ENCODE measurements at regions not wholly inside any gene's neighbourhood (a gene's known extent, or its start where the extent isn't known, plus 50 kb on each side); places are given as distances from the start of the nearest gene placed in this dataset.
"Not testable (repeated sequence)": the region's sequence is repeated elsewhere in the genome, so short reads cannot be mapped to it uniquely, and the experiment has no call there.

DNA sequence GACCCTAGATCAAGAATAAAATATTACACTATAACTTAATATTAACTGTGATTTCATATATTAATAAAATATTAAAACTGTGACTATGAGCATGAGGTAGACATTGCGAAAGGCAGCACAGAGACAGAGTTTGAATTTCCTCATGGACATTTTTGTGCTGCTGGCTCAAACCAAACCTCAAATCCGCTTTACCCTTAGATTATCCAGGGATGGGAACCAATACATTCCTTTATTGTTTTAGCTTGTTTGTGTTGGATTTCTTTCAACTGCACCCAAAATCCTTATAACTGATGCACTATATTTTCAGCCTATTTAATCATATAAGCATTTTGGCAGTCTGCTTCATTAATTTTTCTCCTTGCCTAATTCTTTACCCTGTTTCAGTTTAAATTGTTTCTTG lies 436.7 kb downstream of the ATP23 start:
- no peak for DNase-seq

DNA sequence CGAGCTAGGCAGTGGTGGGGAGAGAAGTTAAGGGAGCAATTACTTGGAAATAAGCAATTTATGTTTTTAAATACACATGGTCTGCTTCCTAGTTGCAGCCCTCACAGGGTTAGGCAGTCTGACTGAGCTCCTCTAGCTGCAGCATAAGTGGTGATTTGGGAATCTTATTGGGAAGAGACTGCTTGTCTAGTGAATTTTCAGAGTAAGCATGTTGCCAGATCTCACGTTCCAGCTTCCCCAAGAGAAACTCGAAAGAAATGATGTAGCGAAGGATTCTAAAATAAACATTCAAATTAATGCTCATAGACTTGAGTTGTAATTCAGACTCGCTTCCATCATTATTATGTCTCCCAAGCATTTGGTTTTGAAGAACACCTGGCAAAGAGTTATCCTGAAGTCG lies 440.2 kb downstream of the ATP23 start:
- DNase-seq = no peak

DNA sequence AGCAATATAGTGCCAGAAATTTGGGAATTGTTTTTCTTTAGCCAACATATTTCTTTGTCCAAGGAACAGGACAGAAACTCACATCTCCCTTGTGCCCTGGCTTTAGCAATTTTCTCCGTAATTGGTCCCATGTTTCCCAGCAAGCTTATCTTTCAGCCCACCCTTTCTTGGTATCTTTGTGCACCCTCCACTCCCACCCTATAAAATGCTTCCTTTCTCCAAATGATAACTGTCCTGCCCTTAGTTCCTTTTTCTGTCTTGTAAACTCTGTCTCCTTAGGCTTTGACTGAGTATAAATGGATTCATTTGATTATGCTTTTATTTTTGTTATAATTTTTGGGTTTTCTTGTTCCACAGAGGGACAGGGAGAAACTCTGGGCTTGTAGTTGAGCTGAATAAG lies 442.8 kb downstream of the ATP23 start:
- DNase-seq = no peak

DNA sequence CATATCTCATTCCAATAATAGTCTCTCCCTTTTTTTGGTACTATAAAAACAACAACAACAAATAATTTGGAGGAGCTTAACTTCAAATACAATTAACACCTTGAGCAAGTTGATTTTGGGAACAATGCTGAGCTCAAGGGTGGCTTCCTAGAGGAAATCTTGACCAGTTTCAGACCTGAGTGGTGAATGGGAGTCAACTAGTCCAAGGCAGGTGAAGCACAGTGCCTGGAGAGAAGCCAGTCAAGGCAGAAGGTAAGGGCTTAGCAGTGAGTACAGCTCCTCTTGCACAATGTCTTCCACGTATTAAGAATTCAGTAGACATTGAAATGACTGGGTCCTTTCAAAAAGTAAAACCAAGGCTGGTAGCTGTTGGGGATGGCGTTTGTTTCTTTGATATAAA lies 444.8 kb downstream of the ATP23 start:
- no peak for DNase-seq

DNA sequence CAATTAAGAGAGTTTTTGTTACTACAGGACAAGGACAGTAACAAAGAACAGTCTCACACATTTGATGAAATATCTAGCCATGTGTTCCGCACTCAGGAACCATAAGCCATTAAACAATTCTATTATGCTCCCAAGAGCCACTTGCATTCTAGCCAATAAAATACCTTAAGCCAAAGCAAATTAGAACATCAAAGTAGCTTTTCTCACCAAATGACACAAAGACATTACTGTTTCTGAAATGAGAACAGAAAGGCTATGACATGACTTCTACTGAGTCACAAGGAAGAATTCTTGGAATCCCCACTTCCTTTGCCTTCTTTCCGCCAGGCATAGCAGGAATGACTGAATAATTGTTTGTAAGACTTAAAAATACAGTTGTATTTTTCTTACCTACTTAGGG lies 445.8 kb downstream of the ATP23 start:
- no peak for DNase-seq

DNA sequence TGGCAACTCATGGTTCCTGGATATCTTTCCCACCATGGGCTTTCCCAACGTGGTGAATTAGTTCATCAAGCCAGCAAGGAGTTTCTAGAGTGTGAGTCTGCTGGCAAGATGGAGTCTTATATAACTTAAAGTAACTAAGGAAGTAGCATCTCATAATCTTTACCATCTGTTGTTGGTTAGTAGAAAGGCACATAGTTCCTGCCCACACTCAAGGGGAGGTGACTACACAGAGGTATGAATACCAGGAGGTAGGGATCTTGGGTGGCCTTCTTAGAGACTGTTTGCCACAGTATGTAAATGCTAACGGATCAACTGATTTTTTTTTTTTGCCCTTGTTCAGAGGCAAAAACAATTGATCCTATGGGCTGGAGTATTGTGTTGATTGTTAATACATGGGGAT lies 446.9 kb downstream of the ATP23 start:
- DNase-seq = no peak

DNA sequence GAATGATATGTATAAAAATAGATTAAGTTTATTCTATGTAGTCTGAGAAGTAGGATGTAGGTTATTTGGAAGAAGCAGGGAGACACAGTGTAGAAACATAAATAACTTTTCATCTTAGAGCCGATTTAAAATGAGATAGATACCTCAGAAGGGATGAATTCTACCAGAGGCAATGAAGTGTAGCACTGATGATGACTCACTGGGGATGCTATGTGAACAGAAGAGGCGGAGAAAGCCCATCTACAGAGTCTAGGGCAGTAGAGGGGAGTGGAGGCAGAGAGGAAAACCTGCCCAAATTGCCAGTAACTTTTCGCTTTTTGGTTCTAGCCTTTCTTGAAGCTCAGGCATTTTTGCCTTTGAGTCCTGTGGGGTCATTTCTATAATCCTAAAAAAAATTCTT lies 451.8 kb downstream of the ATP23 start:
- no peak for DNase-seq

DNA sequence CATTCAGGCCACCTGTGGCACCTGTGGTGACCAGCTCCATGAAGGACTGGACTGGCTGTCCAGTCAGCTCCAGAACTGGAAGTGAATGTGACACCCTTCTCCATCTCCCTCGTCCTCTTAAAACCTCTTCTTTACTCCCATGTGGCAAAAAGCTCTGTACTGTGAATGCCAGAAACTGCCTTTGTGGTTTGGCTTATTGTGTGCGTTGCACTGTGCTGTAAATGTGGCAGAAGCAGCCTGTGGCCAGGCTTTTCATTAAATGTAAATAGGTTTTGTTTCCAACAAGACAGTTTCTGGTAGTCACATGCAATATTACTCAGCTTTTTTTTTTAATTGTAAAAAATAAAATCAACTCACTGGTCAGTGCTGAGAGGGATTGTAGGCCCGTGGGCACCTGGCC lies 453.7 kb downstream of the ATP23 start:
- DNase-seq = no peak

DNA sequence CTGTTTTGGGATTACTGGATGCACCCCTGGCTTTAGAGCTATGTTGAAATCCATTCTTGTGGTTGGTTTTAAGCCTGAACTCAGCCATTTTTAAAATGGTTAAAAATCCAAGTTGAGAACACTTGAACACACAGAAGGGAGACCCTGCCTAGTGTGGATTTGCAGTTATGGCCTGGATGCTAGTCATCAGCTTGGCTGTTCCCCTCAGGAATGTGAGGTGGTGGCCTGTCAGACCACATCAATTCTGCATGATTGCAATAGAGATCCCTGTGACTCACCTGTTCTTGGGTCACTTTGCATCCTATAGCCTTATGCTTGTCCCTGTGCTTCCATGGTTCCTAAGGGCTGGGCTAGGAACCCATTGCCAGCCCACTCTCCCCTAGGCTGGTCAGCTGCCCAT lies 454.1 kb downstream of the ATP23 start:
- no peak for DNase-seq

DNA sequence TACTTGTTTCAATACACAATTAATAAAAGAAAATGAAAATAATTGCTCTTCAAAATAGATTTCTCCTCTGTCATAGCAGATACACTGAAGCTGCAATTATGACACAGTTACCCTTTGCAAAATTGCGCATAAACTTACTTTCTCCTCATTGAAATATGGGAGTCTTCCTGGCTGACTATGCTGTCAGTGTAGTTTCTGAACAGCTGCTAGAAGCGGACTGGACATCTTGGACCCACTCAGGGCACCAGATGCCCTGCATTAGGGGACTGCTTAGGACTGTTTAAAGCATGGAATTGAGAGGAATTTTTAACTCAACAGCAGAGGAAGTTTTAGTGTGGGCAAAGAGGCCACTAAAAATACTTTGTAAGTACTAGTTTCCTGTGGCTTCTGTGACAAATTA lies 454.9 kb downstream of the ATP23 start:
- DNase-seq = no peak

DNA sequence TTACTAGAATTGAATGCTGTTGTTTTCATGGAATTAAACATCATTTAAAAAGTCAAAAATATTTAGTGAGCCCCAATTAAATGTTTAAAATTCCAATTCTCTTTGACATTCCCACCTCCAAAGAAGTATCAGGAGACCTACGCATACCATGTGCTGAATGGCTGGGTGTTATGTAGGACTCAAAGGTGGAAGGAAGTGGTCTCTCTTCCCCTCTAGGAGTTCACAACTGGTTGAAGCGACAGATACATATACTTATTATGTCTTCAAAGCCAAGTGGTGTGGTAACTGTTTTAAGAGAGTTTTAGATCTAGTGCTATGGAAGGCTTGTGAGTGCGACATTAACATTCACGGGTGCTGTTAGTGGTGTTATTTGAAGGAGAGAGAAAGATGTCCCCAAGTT lies 464.0 kb downstream of the ATP23 start:
- no peak for DNase-seq

DNA sequence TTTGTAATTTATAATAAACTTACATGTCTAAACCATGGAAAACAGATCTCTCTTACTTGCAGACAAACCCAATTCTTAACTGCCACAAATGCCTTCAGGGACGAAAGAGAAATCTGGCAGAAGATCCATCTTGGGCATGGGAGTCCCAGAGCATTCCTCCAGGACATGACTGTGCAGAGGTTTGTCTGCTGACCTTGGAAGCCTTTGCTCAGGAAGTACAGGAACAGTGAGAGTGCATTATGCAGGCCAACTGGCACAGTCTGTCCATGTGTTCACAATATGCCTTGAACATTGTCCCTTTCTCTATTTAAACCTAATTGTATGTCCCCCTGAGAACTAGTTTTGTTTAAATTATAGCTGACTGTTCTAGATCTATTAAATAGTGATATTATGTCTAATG lies 467.1 kb downstream of the ATP23 start:
- no peak for DNase-seq

DNA sequence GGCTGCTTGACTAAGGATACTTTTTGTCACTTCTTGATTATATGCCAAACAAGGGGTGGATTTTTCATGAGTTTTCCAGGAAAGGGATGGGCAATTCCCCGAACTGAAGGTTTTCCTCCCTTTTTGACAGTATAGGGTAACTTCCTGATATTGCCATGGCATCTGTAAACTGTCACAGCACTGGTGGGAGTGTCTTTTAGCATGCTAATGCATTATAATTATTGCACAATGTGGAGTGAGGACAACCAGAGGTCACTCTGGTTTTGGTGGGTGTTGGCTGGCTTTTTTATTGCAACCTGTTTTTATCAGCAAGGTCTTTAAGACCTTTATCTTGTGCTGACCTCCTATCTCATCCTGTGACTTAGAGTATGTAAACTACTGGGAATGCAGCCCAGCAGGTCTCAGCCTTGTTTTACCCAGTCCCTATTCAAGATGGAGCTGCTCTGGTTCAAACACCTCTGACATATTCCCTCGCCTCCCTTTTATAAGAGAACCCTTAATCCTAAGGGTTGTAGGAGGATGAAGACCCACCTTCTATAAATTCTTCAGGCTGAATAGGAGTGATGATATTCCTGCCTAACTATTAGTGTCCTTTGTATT lies 471.2 kb downstream of the ATP23 start:
- DNase-seq = no peak

DNA sequence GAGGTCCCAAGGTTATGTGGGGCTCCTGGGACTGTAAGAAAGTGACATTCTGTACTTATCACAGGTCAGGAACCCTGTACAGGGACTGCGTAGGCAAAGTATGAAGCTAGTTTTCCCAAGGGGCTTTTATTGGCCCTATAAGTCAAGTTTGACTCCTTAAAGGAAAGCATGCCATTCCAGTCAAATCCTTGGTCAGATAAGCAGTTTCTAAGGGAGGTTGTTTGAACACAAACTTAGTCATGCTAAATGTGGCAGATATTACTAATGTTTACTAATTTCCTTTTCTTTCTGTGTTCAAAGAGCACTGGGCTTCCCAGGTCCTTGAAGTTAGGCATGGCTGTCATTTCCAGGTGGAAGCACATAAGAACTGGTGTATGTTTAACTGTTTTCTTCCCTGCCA lies 472.4 kb downstream of the ATP23 start:
- DNase-seq = no peak

DNA sequence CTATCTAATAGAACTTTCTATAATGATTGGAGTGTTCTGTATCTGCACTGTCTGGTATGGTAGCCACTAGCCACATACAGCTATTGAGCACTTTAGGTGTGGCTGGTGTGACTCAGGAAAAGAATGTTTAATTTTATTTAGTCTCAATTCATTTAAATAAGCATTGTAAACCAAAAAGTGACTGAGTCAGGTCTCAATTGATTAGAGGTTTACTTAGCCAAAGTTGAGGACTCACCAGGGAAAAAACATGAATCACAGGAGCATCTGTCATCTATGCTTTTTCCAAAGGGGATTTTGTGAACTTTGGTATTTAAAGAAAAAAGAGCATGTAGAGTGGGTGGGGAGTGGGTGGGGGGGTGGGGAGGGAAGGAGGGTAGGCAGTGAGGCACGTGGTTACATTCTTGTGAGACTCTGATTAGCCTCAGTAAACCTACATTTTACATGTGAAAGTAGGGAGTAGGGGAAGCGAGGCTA lies 473.1 kb downstream of the ATP23 start:
- no peak for DNase-seq

DNA sequence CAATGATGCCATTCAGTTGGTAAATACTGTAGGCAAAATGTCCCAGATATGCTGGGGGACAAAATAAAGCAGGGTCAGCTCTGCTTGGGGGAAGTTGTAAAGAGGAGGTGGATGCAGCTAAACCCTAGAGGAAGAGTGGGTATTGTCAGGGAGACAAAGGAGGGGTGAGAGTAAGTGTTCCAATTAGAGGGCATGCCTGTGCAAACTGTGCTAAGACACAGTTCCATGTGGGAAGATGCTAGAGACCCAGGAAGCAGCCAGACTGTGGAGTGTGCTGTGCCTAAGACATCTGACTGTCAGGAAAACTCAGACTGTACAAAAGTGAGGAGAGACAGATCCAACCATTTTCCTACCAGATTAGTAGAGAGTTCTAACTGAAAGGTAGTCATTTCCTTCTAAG lies 474.3 kb downstream of the ATP23 start:
- no peak for DNase-seq

DNA sequence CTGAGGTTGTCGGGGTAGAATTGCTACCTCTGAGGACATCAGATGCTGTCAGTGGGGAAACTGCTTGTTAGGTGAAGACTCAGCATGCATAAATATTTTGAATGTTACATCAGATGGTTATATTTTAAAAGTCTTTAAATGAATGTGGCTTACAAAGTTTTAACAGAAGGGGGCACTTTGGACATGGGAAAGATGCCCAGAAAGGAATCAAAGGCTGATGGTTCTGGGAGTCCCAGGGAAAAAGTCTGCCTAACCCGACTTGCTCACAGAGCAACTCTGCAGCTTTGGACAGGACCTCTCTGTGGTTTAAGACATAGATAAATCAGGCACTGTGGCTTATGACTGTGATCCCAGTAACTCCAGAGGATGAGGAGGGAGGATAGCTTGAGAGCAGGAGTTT lies 474.9 kb downstream of the ATP23 start:
- no peak for DNase-seq

DNA sequence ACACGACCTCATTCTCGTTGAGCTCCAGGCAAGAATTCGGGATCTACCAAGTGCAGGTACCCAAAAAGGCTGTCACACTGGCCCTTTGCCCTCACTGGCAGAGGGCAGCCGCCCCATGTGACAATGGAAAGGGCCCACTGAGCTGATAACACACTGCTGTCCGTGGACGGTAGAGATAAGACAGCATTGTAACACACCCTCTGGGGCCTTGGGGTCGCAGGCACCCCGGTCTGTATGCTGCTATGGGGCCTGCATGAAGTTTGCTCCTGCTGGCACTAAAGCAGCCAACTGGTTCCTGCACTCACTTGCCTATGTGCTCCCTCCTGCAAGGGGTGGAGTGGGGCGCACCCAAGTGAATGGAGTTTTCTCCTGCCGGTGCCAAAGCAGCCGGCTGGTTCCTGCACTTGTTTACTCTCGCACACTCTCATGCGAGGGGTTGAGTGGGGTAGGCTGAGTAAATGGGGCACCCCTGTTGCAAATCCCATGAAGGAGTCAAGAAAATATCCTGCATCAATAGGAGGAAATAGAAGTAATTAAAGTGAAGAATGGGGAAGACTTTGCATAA lies 477.9 kb downstream of the ATP23 start:
- DNase-seq = no peak

DNA sequence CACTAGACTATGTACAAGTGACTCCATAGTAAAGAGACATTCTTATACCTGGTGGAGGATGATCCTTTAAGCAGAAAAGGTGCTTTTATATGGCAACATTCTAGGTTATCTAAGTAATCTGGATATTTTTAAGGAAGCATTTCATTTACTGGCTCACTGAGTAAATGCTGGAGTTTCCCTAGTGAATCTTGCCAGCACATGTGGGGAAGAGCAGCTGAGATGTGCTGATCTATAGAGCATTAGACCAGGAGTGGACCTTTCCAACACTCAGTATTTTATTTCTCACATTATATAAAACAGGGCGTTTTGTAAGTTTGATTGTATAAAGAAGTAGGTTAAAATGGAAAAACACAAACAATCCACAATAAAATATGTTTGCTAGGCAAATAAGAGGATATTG lies 478.5 kb downstream of the ATP23 start:
- DNase-seq = no peak

DNA sequence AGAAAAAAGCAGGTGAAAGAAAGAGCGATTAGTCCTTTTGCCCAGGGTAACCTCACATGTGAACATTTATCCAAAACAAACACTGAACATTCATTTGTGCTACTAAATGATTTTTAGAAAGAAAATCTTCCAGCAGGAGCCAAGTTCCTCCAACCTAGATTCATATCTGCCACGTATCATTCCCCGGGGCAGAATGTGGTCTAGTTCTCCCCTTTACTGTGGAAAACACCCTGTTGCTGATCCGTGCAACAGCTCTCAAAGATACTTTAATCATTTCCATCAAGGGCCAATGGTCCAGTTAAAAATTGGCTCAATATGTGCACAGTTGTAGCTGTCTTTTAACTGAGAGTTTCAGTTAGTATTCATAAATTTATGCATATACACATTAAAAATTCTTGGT lies 479.1 kb downstream of the ATP23 start:
- no peak for DNase-seq

DNA sequence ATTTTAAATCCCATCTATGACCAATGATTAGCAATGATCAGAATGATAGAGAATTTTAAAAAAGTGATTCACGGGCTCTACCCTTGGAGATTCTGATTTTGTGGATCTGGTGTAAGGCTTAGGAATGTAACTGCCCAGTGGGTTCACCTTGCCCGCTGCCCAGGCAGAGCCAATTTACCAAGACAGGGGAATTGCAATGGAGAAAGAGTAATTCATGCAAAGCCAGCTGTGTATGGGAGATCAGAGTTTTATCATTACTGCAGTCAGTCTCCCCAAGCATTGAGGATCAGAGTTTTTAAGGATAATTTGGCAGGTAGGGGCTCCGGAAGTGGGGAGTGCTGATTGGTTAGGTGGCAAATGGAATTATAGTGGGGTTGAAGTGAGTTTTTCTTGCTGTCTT lies 480.6 kb downstream of the ATP23 start:
- no peak for DNase-seq

DNA sequence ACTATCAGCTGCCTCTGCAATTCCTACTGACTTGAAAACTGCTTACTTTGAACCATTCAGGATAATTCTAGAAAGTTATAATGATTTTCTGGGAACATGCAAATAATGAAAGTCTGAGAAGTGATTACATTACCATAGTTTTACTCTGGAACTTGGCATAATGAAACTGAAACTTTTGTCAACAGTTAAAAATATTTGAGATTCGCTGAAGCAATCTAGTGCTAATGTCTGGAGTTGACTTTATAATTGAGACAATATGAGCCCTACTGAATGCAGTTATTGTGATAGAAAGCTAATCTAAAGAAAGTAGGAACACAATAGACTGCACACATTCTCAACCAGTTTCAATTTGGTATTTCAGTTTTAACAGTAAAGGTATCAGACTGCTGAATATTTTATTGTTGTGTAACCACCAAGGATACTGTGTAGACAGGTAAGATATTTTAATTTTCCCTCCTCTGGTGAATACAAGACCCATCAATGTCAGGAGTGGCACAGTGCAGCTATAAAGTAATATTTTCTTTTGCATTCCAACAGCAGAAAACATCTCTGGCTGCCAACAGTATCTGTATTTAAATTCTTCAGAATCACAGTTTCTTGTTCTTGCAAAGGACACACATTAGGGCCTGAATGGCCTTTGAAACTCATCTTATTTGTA lies 483.5 kb downstream of the ATP23 start:
- DNase-seq = no peak

DNA sequence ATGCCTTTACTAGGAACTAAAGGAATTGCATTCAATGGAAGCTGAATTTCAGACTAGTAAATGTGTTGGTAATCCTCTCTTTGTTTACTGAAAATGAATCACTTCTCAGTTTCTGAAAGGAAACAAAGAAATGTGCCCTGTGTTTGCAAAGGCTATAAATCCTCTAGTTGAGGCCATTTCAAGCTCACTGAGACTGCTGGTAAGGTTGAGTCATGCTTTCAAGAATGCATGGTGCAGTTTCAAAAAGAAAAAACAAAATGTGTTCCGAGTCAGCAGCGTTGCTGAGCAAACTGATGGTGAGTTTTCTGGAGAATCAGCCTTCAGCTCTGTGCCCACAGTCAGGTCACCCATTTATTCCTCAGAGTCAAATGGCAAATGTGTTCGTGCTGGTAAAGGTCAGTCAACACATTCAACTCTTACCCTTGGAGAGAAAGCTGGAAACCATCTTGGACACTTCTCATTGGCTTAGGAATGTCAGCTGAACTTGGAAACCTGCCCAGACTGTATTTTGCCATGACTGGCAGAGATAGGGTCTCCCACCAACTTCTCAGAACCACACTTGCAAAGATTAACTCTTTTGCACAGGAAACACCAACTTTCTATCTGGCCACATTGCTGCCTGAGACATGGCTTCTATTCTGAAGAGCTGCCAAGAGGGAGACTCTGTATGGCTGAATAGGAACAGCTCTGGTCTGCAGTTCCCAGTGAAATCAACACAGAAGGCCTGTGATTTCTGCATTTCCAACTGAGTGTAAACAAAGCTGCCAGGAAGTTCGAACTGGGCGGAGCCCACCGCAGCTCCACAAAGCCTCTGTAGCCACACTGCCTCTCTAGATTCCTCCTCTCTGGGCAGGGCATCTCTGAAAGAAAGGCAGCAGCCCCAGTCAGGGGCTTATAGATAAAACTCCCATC lies 484.4 kb downstream of the ATP23 start:
- DNase-seq = no peak

DNA sequence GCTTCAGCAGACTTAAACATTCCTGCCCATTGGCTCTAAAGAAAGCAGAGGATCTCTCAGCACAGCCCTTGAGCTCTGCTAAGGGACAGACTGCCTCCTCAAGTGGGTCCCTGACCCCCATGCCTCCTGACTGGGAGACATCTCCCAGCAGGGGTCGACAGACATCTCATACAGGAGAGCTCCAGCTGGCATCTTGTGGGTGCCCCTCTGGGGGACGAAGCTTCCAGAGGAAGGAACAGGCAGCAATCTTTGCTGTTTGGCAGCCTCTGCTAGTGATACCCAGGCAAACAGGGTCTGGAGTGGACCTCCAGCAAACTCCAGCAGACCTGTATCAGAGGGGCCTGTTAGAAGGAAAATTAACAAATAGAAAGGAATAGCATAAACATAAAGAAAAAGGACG lies 485.1 kb downstream of the ATP23 start:
- DNase-seq = not testable (repeated sequence)

Data from stimulated activated naive CD4-positive, alpha-beta T cell (primary cell).